Astrocyte (in vitro differentiated cells and primary cell): ENCODE measurements at regions not wholly inside any gene's neighbourhood (a gene's known extent, or its start where the extent isn't known, plus 50 kb on each side); places are given as distances from the start of the nearest gene placed in this dataset.

Experiments
- DNase-seq: peaks from one replicate; pipeline ENCODE4 v3.0.0-alpha.2; 2010; ENCODE audit warnings: low read depth
- FAIRE-seq: peaks from 2 replicates; lab custom pipeline; 2011; peaks lifted over from hg19 to GRCh38; lab: Jason Lieb, UNC
- H2AFZ ChIP-seq: 2 replicates; pipeline ENCODE4 v1.6.0; 2012; ENCODE audit warnings: low read depth, low read length, inconsistent platforms
- H3K27ac ChIP-seq: 2 replicates; pipeline ENCODE4 v1.5.1; 2011; ENCODE audit warnings: low read depth, low read length, inconsistent platforms
- H3K27me3 ChIP-seq: 2 replicates; pipeline ENCODE4 v1.6.0; 2011; ENCODE audit warnings: low read length, inconsistent platforms; ENCODE audit not compliant: insufficient read depth
- H3K36me3 ChIP-seq: 2 replicates; pipeline ENCODE4 v1.5.1; 2011; ENCODE audit warnings: low read length, inconsistent platforms; ENCODE audit not compliant: insufficient read depth
- H3K4me1 ChIP-seq: 2 replicates; pipeline ENCODE4 v1.5.1; 2011; ENCODE audit warnings: low read length, inconsistent platforms; ENCODE audit not compliant: insufficient read depth
- H3K4me2 ChIP-seq: 2 replicates; pipeline ENCODE4 v1.6.0; 2012; ENCODE audit warnings: low read length, inconsistent platforms
- H3K4me3 ChIP-seq: 2 replicates; pipeline ENCODE4 v1.5.1; 2011; ENCODE audit warnings: low read depth, mild to moderate bottlenecking, low read length, inconsistent platforms; ENCODE audit not compliant: insufficient read depth
- H3K79me2 ChIP-seq: 2 replicates; pipeline ENCODE4 v1.6.0; 2012; ENCODE audit warnings: mild to moderate bottlenecking, low read length, inconsistent platforms; ENCODE audit not compliant: insufficient read depth
- H3K9ac ChIP-seq: 2 replicates; pipeline ENCODE4 v1.6.0; 2012; ENCODE audit warnings: mild to moderate bottlenecking, low read length, inconsistent platforms
- H3K9me3 ChIP-seq: 2 replicates; pipeline ENCODE4 v1.5.1; 2012; ENCODE audit warnings: low read depth, mild to moderate bottlenecking, low read length, inconsistent platforms; ENCODE audit not compliant: insufficient read depth
- H4K20me1 ChIP-seq: 2 replicates; pipeline ENCODE4 v1.6.0; 2012; ENCODE audit warnings: low read length, inconsistent platforms; ENCODE audit not compliant: insufficient read depth
- H3K27ac Mint-ChIP-seq: one replicate; pipeline ENCODE4 v1.8.0; 2021; ENCODE audit warnings: mild to moderate bottlenecking, mixed read lengths; ENCODE audit not compliant: unreplicated experiment
- H3K27me3 Mint-ChIP-seq: one replicate; pipeline ENCODE4 v1.8.0; 2021; ENCODE audit warnings: low read depth, mixed read lengths; ENCODE audit not compliant: unreplicated experiment
- H3K36me3 Mint-ChIP-seq: one replicate; pipeline ENCODE4 v1.8.0; 2021; ENCODE audit warnings: low read depth, mixed read lengths; ENCODE audit not compliant: unreplicated experiment
- H3K4me1 Mint-ChIP-seq: one replicate; pipeline ENCODE4 v1.8.0; 2021; ENCODE audit warnings: low read depth, mixed read lengths; ENCODE audit not compliant: unreplicated experiment
- H3K4me3 Mint-ChIP-seq: one replicate; pipeline ENCODE4 v1.8.0; 2021; ENCODE audit warnings: mild to moderate bottlenecking, moderate library complexity, mixed read lengths; ENCODE audit not compliant: unreplicated experiment
- H3K9me3 Mint-ChIP-seq: one replicate; pipeline ENCODE4 v1.8.0; 2021; ENCODE audit warnings: mild to moderate bottlenecking, mixed read lengths; ENCODE audit not compliant: unreplicated experiment
- CTCF ChIP-seq: IDR thresholded peaks from 2 replicates; pipeline ENCODE4 v1.5.1; 2011; ENCODE audit warnings: low read depth, mild to moderate bottlenecking, inconsistent platforms, low read length, moderate library complexity; ENCODE audit not compliant: insufficient read depth
- EZH2 ChIP-seq: IDR thresholded peaks from 2 replicates; pipeline ENCODE4 v1.6.1; 2012; ENCODE audit warnings: mild to moderate bottlenecking, low read length, inconsistent platforms; ENCODE audit not compliant: insufficient read depth

- TF ChIP-seq CTCF, result no peak
- no peak for TF ChIP-seq EZH2
- Histone ChIP-seq H3K36me3 (no peaks in the 10 kb centered on the region), H3K79me2 (no peaks in the 10 kb centered on the region), H3K27me3 (no peaks in the 10 kb centered on the region), H3K4me1 (no peaks in the 10 kb centered on the region), H3K9ac (no peak overlapping the region), H3K4me3 (no peak overlapping the region), H3K9me3 (no peaks in the 10 kb centered on the region), H3K27ac (no peak overlapping the region), H3K4me2 (no peak overlapping the region), H4K20me1 (no peaks in the 10 kb centered on the region), H2AFZ (no peak overlapping the region)
- Mint-ChIP-seq H3K4me3 (no peak overlapping the region), H3K36me3 (peaks cover 2% of the 10 kb centered on the region), H3K27ac (no peak overlapping the region), H3K9me3 (no peaks in the 10 kb centered on the region), H3K27me3 (peaks cover 8% of the 10 kb centered on the region), H3K4me1 (peaks cover 6% of the 10 kb centered on the region)
- DNase-seq (no peak), FAIRE-seq (no peak)
Measured at GRCh38 chr5:54678737-54679136, 161.2 kb downstream of the SNX18 start.

GRCh38 chr5:54676481-54677340 is 159.2 kb downstream of the SNX18 start:
- no peaks in the 10 kb centered on the region for H3K4me1 ChIP-seq
- no peak overlapping the region for H3K9ac ChIP-seq
- DNase-seq (no peak), FAIRE-seq (no peak)
- peaks cover 10% of the 10 kb centered on the region for H3K9me3 Mint-ChIP-seq
- H3K4me3 Mint-ChIP-seq, result no peak overlapping the region
- no peak overlapping the region for H2AFZ ChIP-seq
- H3K36me3 Mint-ChIP-seq, result peaks cover 3% of the 10 kb centered on the region
- H3K27ac Mint-ChIP-seq, result no peak overlapping the region
- no peak overlapping the region for H3K4me2 ChIP-seq
- H3K27me3 ChIP-seq, result no peaks in the 10 kb centered on the region
- H4K20me1 ChIP-seq, result no peaks in the 10 kb centered on the region
- TF ChIP-seq EZH2, result no peak
- TF ChIP-seq CTCF, result no peak
- no peak overlapping the region for H3K4me3 ChIP-seq
- H3K27ac ChIP-seq, result no peak overlapping the region
- H3K36me3 ChIP-seq, result no peaks in the 10 kb centered on the region
- H3K27me3 Mint-ChIP-seq, result peaks cover 8% of the 10 kb centered on the region
- H3K79me2 ChIP-seq, result no peaks in the 10 kb centered on the region
- peaks cover 7% of the 10 kb centered on the region for H3K4me1 Mint-ChIP-seq
- no peaks in the 10 kb centered on the region for H3K9me3 ChIP-seq
